ENCODE measurements at regions not wholly inside any gene's neighbourhood (a gene's known extent, or its start where the extent isn't known, plus 50 kb on each side); places are given as distances from the start of the nearest gene placed in this dataset.
"Not testable (repeated sequence)": the region's sequence is repeated elsewhere in the genome, so short reads cannot be mapped to it uniquely, and the experiment has no call there.

DNA sequence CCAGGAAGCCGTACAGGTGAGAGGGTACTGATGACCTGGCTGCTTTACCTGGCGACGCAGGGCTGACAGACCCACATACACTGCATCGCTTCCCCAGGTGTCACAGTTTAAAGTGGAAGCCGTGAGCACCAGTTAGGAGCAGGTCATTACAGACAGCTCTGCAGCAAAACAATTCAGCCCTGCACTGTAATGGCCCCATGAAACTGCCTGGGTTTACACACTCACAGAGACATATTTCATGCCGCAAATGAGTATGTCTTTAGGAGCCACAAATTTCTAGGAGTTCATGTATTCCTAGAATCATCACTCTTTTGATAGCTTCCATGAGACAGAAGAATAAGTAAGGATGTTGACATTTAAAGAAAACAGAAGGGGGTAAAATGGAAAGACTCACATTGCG, 723.1 kb downstream of the MATN1 start:
- no peaks in the 10 kb centered on the region for H3K4me1 ChIP-seq (ENCODE audit: insufficient read depth, low read length, poor library complexity, severe bottlenecking)
- no peaks in the 10 kb centered on the region for H4K20me1 ChIP-seq (ENCODE audit: insufficient read depth, low read length, poor library complexity, severe bottlenecking)
- no peaks in the 10 kb centered on the region for H3F3A ChIP-seq (ENCODE audit: low read depth)
- H3K4me2 ChIP-seq (ENCODE audit: low read depth, low read length, poor library complexity, severe bottlenecking): no peak overlapping the region
- H3K79me2 ChIP-seq (ENCODE audit: insufficient read depth, low read length): no peaks in the 10 kb centered on the region
- H3K9me2 ChIP-seq (replicated peaks; ENCODE audit: low read depth, low read length): no peaks in the 10 kb centered on the region
- H3K27me3 ChIP-seq (ENCODE audit: insufficient read depth, low read length, poor library complexity, severe bottlenecking): no peaks in the 10 kb centered on the region
- no peak overlapping the region for H3K4me3 ChIP-seq (ENCODE audit: low read length, poor library complexity, severe bottlenecking)
- no peak overlapping the region for H2AFZ ChIP-seq (ENCODE audit: low read length)
- TF ChIP-seq, protein P1, sequence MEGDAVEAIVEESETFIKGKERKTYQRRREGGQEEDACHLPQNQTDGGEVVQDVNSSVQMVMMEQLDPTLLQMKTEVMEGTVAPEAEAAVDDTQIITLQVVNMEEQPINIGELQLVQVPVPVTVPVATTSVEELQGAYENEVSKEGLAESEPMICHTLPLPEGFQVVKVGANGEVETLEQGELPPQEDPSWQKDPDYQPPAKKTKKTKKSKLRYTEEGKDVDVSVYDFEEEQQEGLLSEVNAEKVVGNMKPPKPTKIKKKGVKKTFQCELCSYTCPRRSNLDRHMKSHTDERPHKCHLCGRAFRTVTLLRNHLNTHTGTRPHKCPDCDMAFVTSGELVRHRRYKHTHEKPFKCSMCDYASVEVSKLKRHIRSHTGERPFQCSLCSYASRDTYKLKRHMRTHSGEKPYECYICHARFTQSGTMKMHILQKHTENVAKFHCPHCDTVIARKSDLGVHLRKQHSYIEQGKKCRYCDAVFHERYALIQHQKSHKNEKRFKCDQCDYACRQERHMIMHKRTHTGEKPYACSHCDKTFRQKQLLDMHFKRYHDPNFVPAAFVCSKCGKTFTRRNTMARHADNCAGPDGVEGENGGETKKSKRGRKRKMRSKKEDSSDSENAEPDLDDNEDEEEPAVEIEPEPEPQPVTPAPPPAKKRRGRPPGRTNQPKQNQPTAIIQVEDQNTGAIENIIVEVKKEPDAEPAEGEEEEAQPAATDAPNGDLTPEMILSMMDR (conservative IDR thresholded peaks at IDR 0.05; ENCODE audit: low read length): no peak
- no peak for TF ChIP-seq EZH2phosphoT487 (IDR thresholded peaks at IDR 0.05; ENCODE audit: borderline replicate concordance)
- peaks cover 3% of the 10 kb centered on the region; the same call in 1 of the 2 replicates for H3K9me3 ChIP-seq (ENCODE audit: insufficient read depth, low read depth, low read length)
- H3K9ac ChIP-seq (ENCODE audit: low read depth, low read length, poor library complexity, severe bottlenecking): no peak overlapping the region
- no peaks in the 10 kb centered on the region for H3K36me3 ChIP-seq (ENCODE audit: insufficient read depth, low read length)

DNA sequence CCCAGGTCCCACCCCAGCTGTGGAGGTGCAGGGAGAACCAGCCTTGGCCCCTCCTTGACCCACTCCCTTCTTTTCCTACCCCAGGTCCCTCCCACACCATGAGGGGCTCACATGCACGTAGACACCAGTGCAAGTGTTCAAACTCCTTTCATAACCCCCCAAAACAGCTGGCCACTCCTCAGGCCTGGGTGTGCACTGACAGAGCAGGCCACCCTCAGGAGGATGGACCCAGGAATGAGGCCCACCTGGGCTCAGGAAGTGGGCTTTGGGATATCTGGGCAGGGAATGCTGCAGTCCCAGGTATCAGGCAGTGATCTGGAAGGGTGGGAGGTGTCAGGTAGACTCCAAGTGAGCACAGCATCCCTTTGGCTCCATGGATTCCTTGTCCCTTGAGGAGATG, 723.8 kb downstream of the MATN1 start:
- no peak overlapping the region for H3K4me3 ChIP-seq (ENCODE audit: low read length, poor library complexity, severe bottlenecking)
- H3K4me2 ChIP-seq (ENCODE audit: low read depth, low read length, poor library complexity, severe bottlenecking): no peak overlapping the region
- no peaks in the 10 kb centered on the region for H4K20me1 ChIP-seq (ENCODE audit: insufficient read depth, low read length, poor library complexity, severe bottlenecking)
- H3K79me2 ChIP-seq (ENCODE audit: insufficient read depth, low read length): no peaks in the 10 kb centered on the region
- H3F3A ChIP-seq (ENCODE audit: low read depth): no peaks in the 10 kb centered on the region
- H3K9me2 ChIP-seq (replicated peaks; ENCODE audit: low read depth, low read length): no peaks in the 10 kb centered on the region
- no peak overlapping the region for H3K9ac ChIP-seq (ENCODE audit: low read depth, low read length, poor library complexity, severe bottlenecking)
- peaks cover 3% of the 10 kb centered on the region; the same call in 1 of the 2 replicates for H3K9me3 ChIP-seq (ENCODE audit: insufficient read depth, low read depth, low read length)
- no peaks in the 10 kb centered on the region for H3K4me1 ChIP-seq (ENCODE audit: insufficient read depth, low read length, poor library complexity, severe bottlenecking)
- TF ChIP-seq, protein P1 (conservative IDR thresholded peaks at IDR 0.05; ENCODE audit: low read length): no peak
- no peak for TF ChIP-seq EZH2phosphoT487 (IDR thresholded peaks at IDR 0.05; ENCODE audit: borderline replicate concordance)
- no peak overlapping the region for H2AFZ ChIP-seq (ENCODE audit: low read length)
- no peaks in the 10 kb centered on the region for H3K27me3 ChIP-seq (ENCODE audit: insufficient read depth, low read length, poor library complexity, severe bottlenecking)
- H3K36me3 ChIP-seq (ENCODE audit: insufficient read depth, low read length): no peaks in the 10 kb centered on the region

DNA sequence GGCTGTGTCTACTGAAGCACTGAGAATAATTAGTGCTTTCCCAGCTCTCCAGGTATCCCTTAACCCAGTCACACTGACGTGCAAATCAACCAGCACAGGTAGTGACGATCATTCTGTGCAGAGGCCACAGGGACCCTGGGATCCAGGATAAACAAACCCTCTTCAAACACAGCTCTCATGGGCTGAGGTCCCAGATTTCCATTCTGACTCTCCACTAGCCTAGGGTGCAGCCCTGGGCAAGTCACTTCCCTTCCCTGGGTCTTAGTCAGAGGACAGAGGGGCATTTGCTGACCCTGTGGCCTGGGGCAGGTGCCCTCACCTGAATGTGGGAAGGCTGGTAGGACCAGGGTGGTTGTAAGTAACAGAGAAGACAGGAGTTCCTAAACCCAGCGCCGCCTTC, 724.7 kb downstream of the MATN1 start:
- Histone ChIP-seq H3K9ac (ENCODE audit: low read depth, low read length, poor library complexity, severe bottlenecking) (no peak overlapping the region), H3K9me3 (ENCODE audit: insufficient read depth, low read depth, low read length) (peaks cover 3% of the 10 kb centered on the region; the same call in 1 of the 2 replicates), H3K4me1 (ENCODE audit: insufficient read depth, low read length, poor library complexity, severe bottlenecking) (no peaks in the 10 kb centered on the region), H4K20me1 (ENCODE audit: insufficient read depth, low read length, poor library complexity, severe bottlenecking) (no peaks in the 10 kb centered on the region), H3K36me3 (ENCODE audit: insufficient read depth, low read length) (no peaks in the 10 kb centered on the region), H3F3A (ENCODE audit: low read depth) (no peaks in the 10 kb centered on the region), H3K4me3 (ENCODE audit: low read length, poor library complexity, severe bottlenecking) (no peak overlapping the region), H3K27me3 (ENCODE audit: insufficient read depth, low read length, poor library complexity, severe bottlenecking) (no peaks in the 10 kb centered on the region), H3K79me2 (ENCODE audit: insufficient read depth, low read length) (no peaks in the 10 kb centered on the region), H2AFZ (ENCODE audit: low read length) (no peak overlapping the region), H3K4me2 (ENCODE audit: low read depth, low read length, poor library complexity, severe bottlenecking) (no peak overlapping the region), H3K9me2 (replicated peaks; ENCODE audit: low read depth, low read length) (no peaks in the 10 kb centered on the region)
- no peak for TF ChIP-seq EZH2phosphoT487 (IDR thresholded peaks at IDR 0.05; ENCODE audit: borderline replicate concordance)
- TF ChIP-seq, protein P1 (conservative IDR thresholded peaks at IDR 0.05; ENCODE audit: low read length): no peak

DNA sequence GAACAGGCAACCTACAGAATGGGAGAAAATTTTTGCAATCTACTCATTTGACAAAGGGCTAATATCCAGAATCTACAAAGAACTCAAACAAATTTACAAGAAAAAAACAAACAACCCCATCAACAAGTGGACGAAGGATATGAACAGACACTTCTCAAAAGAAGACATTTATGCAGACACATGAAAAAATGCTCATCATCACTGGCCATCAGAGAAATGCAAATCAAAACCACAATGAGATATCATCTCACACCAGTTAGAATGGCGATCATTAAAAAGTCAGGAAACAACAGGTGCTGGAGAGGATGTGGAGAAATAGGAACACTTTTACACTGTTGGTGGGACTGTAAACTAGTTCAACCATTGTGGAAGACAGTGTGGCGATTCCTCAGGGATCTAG, 725.6 kb downstream of the MATN1 start:
- H3K9me2 ChIP-seq (replicated peaks; ENCODE audit: low read depth, low read length); H3K4me3 ChIP-seq (ENCODE audit: low read length, poor library complexity, severe bottlenecking); H2AFZ ChIP-seq (ENCODE audit: low read length); H3K9me3 ChIP-seq (ENCODE audit: insufficient read depth, low read depth, low read length); H3K4me2 ChIP-seq (ENCODE audit: low read depth, low read length, poor library complexity, severe bottlenecking); H3K9ac ChIP-seq (ENCODE audit: low read depth, low read length, poor library complexity, severe bottlenecking); H3K4me1 ChIP-seq (ENCODE audit: insufficient read depth, low read length, poor library complexity, severe bottlenecking); H3K79me2 ChIP-seq (ENCODE audit: insufficient read depth, low read length); H3K27me3 ChIP-seq (ENCODE audit: insufficient read depth, low read length, poor library complexity, severe bottlenecking); H3F3A ChIP-seq (ENCODE audit: low read depth); H3K36me3 ChIP-seq (ENCODE audit: insufficient read depth, low read length); H4K20me1 ChIP-seq (ENCODE audit: insufficient read depth, low read length, poor library complexity, severe bottlenecking): not testable (repeated sequence)
